Heart left ventricle (tissue), 16 donors: ENCODE measurements at regions not wholly inside any gene's neighbourhood (a gene's known extent, or its start where the extent isn't known, plus 50 kb on each side); places are given as distances from the start of the nearest gene placed in this dataset.
A peak's percentile ranks its signal among the peaks of the same experiment; 100 is the strongest.

Experiments
- ATAC-seq, 4 donors: fragments of 200-7000 bp; cut with Tn5 transposase; one replicate each; pipeline ENCODE4 v1.9.1; 2020 to 2022; ENCODE audit warnings: moderate library complexity in 4 of 4, mild to moderate bottlenecking in 3 of 4, moderate number of reproducible peaks in 1 of 4
- DNase-seq, 5 donors: peaks; one replicate each; pipeline ENCODE4 v3.0.0-alpha.2; 2020
- H3K27ac ChIP-seq, 12 donors: fragments of 200-600 bp; sonication (generic) in 4 of 12; one replicate each; pipeline versions ENCODE4 v1.5.0 to v1.8.0; 2016 to 2022; ENCODE audit warnings: mild to moderate bottlenecking in 2 of 12
- H3K27me3 ChIP-seq, 9 donors: fragments of 200-600 bp; sonication (generic) in 2 of 9; one replicate each; pipeline versions ENCODE4 v1.5.1 to v1.8.0; 2016 to 2022; ENCODE audit warnings: mild to moderate bottlenecking in 3 of 9
- H3K36me3 ChIP-seq, 9 donors: fragments of 200-600 bp; sonication (generic) in 2 of 9; one replicate each; pipeline versions ENCODE4 v1.5.0 to v1.8.0; 2018 to 2022; ENCODE audit warnings: mild to moderate bottlenecking in 2 of 9
- H3K4me1 ChIP-seq, 12 donors: fragments of 200-600 bp; sonication (generic) in 4 of 12; one replicate each; pipeline versions ENCODE4 v1.5.0 to v1.8.0; 2016 to 2022; ENCODE audit warnings: mild to moderate bottlenecking in 3 of 12
- H3K4me3 ChIP-seq, 12 donors: fragments of 200-600 bp; sonication (generic) in 4 of 12; one replicate each; pipeline versions ENCODE4 v1.5.0 to v1.8.0; 2017 to 2022; ENCODE audit warnings: mild to moderate bottlenecking in 9 of 12, moderate library complexity in 4 of 12
- H3K9me3 ChIP-seq, 12 donors: fragments of 200-600 bp; sonication (generic) in 4 of 12; one replicate each; pipeline versions ENCODE4 v1.5.0 to v1.8.0; 2016 to 2022; ENCODE audit warnings: mild to moderate bottlenecking in 1 of 12
- POLR2A ChIP-seq, 2 donors: fragments of 450-650 bp; IDR thresholded peaks; one replicate each; pipeline ENCODE4 v1.6.1; 2017; ENCODE audit warnings: antibody characterized with exemption in 2 of 2, mild to moderate bottlenecking in 2 of 2, moderate library complexity in 2 of 2
- WGBS, 4 donors: extraction: QIAGEN DNeasy Blood & Tissue Kit in 2 of 4; methylation state at CpG; one replicate each; pipeline versions ENCODE4 v1.1.5 to v1.1.7; 2013 to 2018; 5-methylcytosine and 5-hydroxymethylcytosine counted together
- intact Hi-C, 10 donors: fragments of 100-400 bp; cut with DNase I; formaldehyde crosslinking; loops; one replicate each; pipeline versions ENCODE4 v1.11.1 to v1.14.2; 2022
- TF ChIP-seq, protein P1 (sequence below), 12 donors: fragments of 200-600 bp; sonication (generic) in 4 of 12; IDR thresholded peaks; one replicate each; pipeline versions ENCODE4 v1.5.0 to v1.8.0; 2018 to 2022; ENCODE audit warnings: antibody characterized with exemption in 12 of 12, mild to moderate bottlenecking in 5 of 12
- donor health status: ischemic (EF 13 %, LVEDD 7.1; RV severe dilation, severe dysfunction).
- donor health status: healthy with polysubstance abuse.
- donor health status: DM: no; HTN: yes; CAD: no.
- donor health status: DM: no; HTN: no; CAD: no.
- donor health status: ischemic (EF 25% LVEDD 6.9; RV normal size, moderate dysfunction).
- donor health status: ischemic (EF 25% LVEDD 5.7; RV mildly dilated, moderate dysfunction).
- donor health status: healthy.
- donor health status: DM: yes; HTN: yes; CAD: no.
- donor health status: ischemic (EF 35%, LVEDD 5.7; RV mildly dilated, moderate dysfunction).
- donor health status: nonischemic (EF 11% LVEDD 7.7; RV severe dilation, severe dysfunction).
- donor health status: DM: yes; HTN: yes; CAD: no.
- donor health status: PGD.
- donor health status: ischemic (EF 29% LVEDD 5.4; RV normal size, mild dysfunction).
- donor health status: nonischemic (EF 23%, LVEDD 6.1; RV moderate dilation, normal function).

- TF ChIP-seq, protein P1, sequence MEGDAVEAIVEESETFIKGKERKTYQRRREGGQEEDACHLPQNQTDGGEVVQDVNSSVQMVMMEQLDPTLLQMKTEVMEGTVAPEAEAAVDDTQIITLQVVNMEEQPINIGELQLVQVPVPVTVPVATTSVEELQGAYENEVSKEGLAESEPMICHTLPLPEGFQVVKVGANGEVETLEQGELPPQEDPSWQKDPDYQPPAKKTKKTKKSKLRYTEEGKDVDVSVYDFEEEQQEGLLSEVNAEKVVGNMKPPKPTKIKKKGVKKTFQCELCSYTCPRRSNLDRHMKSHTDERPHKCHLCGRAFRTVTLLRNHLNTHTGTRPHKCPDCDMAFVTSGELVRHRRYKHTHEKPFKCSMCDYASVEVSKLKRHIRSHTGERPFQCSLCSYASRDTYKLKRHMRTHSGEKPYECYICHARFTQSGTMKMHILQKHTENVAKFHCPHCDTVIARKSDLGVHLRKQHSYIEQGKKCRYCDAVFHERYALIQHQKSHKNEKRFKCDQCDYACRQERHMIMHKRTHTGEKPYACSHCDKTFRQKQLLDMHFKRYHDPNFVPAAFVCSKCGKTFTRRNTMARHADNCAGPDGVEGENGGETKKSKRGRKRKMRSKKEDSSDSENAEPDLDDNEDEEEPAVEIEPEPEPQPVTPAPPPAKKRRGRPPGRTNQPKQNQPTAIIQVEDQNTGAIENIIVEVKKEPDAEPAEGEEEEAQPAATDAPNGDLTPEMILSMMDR (IDR thresholded peaks at IDR 0.05), result no peak
- TF ChIP-seq POLR2A (IDR thresholded peaks at IDR 0.05), result no peak
- Histone ChIP-seq H3K36me3 (no peaks in the 10 kb centered on the region), H3K27me3 (no peaks in the 10 kb centered on the region), H3K27ac (no peak overlapping the region), H3K9me3 (no peaks in the 10 kb centered on the region), H3K4me3 (no peak overlapping the region), H3K4me1 (peaks cover 0 to 7% (median 0%) of the 10 kb centered on the region in 12 donors)
- no peak for DNase-seq
- no peak for ATAC-seq
- intact Hi-C loops, result no loop called here
Measured at GRCh38 chr1:172944931-172945330, 105.8 kb downstream of the TNFSF18 start.

DNA sequence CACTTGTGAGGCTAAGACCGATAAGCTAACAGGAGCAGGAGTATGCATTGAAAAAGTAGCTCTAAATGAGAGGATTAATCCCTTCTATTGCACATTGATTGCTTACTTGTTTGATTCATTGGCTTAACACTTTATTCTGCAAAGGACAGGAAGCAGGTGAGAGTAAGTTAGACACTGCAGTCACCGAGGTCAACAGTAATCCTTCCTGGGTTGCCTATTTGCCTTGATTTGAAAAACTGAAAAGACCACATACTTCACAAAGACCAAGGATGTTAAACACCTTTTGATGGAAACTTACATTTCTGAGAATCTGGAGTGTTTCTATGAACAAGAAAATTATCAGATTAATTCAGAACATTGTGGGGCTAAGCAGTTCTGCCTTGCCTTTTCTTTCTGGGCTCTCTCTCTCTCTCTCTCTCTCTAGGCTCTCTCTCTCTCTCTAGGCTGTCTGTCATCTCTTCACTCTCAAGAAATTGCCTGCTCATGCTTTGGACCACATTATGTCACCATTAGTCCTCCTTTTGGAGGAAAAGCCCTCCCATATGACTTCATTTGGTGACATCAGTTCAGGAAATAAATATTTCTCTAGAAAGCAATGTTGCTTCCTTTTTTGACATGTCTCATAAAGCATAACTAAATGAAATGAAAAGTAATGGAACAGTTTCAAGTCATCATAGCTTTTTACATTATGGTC is 103.8 kb downstream of the TNFSF18 start:
- WGBS, 4 donors, result 64 to 83% (median 81%) methylated on average over 2 of the region's 2 CpGs
- intact Hi-C loops, result no loop called here
- TF ChIP-seq, protein P1 (IDR thresholded peaks at IDR 0.05), result no peak
- TF ChIP-seq POLR2A (IDR thresholded peaks at IDR 0.05), result no peak
- Histone ChIP-seq H3K36me3 (no peaks in the 10 kb centered on the region), H3K4me1 (peaks cover 0 to 7% (median 0%) of the 10 kb centered on the region in 12 donors), H3K4me3 (no peak overlapping the region), H3K27ac (no peak overlapping the region), H3K27me3 (no peaks in the 10 kb centered on the region), H3K9me3 (no peaks in the 10 kb centered on the region)
- ATAC-seq (peak in 1 of 4 donors; percentile 28), DNase-seq (no peak)

DNA sequence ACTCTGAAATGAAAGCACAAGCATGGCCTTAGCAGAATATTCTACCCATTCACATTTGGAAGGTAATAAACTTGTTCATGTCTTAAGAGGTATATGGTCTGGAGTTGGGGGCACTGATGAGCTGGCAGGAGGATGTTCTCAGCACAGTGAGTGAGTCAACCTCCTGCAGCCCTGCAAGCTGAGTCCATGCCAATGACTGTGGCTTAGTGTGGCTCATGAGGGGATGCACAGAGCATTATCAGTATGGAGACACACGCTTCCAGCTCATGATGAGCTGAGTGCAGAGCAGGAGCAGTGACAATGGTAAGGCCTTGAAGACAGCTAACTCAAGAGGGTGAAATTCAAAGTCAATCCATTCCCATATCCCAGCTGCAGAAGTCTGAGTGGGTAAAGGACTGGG is 102.3 kb downstream of the TNFSF18 start:
- WGBS, 4 donors, result 79 to 100% (median 94%) methylated on average over 1 of the region's 1 CpG
- ATAC-seq, result no peak

GRCh38 chr1:172949096-172949495 is 101.6 kb downstream of the TNFSF18 start:
- no peak for ATAC-seq
- no peaks in the 10 kb centered on the region for H3K36me3 ChIP-seq

More for the DNA sequence above, 102.3 kb downstream of the TNFSF18 start:
- no peak for TF ChIP-seq POLR2A (IDR thresholded peaks at IDR 0.05)
- TF ChIP-seq, protein P1 (IDR thresholded peaks at IDR 0.05), result no peak
- no peak for DNase-seq
- intact Hi-C loops, result no loop called here
- Histone ChIP-seq H3K36me3 (no peaks in the 10 kb centered on the region), H3K27me3 (no peaks in the 10 kb centered on the region), H3K4me3 (no peak overlapping the region), H3K9me3 (no peaks in the 10 kb centered on the region), H3K27ac (no peak overlapping the region), H3K4me1 (peaks cover 0 to 7% (median 0%) of the 10 kb centered on the region in 12 donors)

More at GRCh38 chr1:172949096-172949495, 101.6 kb downstream of the TNFSF18 start:
- Histone ChIP-seq H3K27me3 (no peaks in the 10 kb centered on the region), H3K4me1 (peaks cover 0 to 7% (median 0%) of the 10 kb centered on the region in 12 donors), H3K9me3 (no peaks in the 10 kb centered on the region), H3K4me3 (no peak overlapping the region), H3K27ac (no peak overlapping the region)
- 57 to 71% (median 62%) methylated on average over 4 of the region's 4 CpGs for WGBS, 4 donors
- no peak for DNase-seq
- TF ChIP-seq, protein P1 (IDR thresholded peaks at IDR 0.05), result no peak
- no peak for TF ChIP-seq POLR2A (IDR thresholded peaks at IDR 0.05)
- intact Hi-C loops, result no loop called here
